ENCODE measurements at regions not wholly inside any gene's neighbourhood (a gene's known extent, or its start where the extent isn't known, plus 50 kb on each side); places are given as distances from the start of the nearest gene placed in this dataset.
"Not testable (repeated sequence)": the region's sequence is repeated elsewhere in the genome, so short reads cannot be mapped to it uniquely, and the experiment has no call there.

- no peak for DNase-seq (ENCODE audit: extremely low read depth, low read depth, low spot score)
Observed at GRCh38 chr5:2849429-2849828, 98.0 kb upstream of the IRX2 start.

- no peak for DNase-seq (ENCODE audit: extremely low read depth, low read depth, low spot score)
Observed at GRCh38 chr5:2848619-2849018, 97.1 kb upstream of the IRX2 start.

GRCh38 chr5:2847608-2848007, 96.1 kb upstream of the IRX2 start:
- DNase-seq (ENCODE audit: extremely low read depth, low read depth, low spot score), result no peak

GRCh38 chr5:2841208-2841607, 89.7 kb upstream of the IRX2 start:
- no peak for DNase-seq (ENCODE audit: extremely low read depth, low read depth, low spot score)

- no peak for DNase-seq (ENCODE audit: extremely low read depth, low read depth, low spot score)
Observed at GRCh38 chr5:2840372-2840915, 89.0 kb upstream of the IRX2 start.

GRCh38 chr5:2836133-2836532, 84.7 kb upstream of the IRX2 start:
- no peak for DNase-seq (ENCODE audit: extremely low read depth, low read depth, low spot score)

- no peak for DNase-seq (ENCODE audit: extremely low read depth, low read depth, low spot score)
Observed at GRCh38 chr5:2833556-2833955, 82.1 kb upstream of the IRX2 start.

- DNase-seq (ENCODE audit: extremely low read depth, low read depth, low spot score), result no peak
Observed at GRCh38 chr5:2832394-2832793, 80.9 kb upstream of the IRX2 start.

GRCh38 chr5:2829239-2829638, 77.8 kb upstream of the IRX2 start:
- DNase-seq (ENCODE audit: extremely low read depth, low read depth, low spot score), result no peak

- DNase-seq (ENCODE audit: extremely low read depth, low read depth, low spot score), result no peak
Observed at GRCh38 chr5:2818936-2819335, 67.5 kb upstream of the IRX2 start.

- DNase-seq (ENCODE audit: extremely low read depth, low read depth, low spot score), result no peak
Observed at GRCh38 chr5:2817031-2817603, 65.6 kb upstream of the IRX2 start.

GRCh38 chr5:2813678-2814077, 62.2 kb upstream of the IRX2 start:
- DNase-seq (ENCODE audit: extremely low read depth, low read depth, low spot score), result no peak

GRCh38 chr5:2810644-2811043, 59.2 kb upstream of the IRX2 start:
- no peak for DNase-seq (ENCODE audit: extremely low read depth, low read depth, low spot score)

GRCh38 chr5:2807244-2807643, 55.8 kb upstream of the IRX2 start:
- not testable (repeated sequence) for DNase-seq (ENCODE audit: extremely low read depth, low read depth, low spot score)

- DNase-seq (ENCODE audit: extremely low read depth, low read depth, low spot score), result no peak
Observed at GRCh38 chr5:2806176-2806575, 54.7 kb upstream of the IRX2 start.

GRCh38 chr5:2805080-2805479, 53.6 kb upstream of the IRX2 start:
- DNase-seq (ENCODE audit: extremely low read depth, low read depth, low spot score), result no peak

GRCh38 chr5:2803751-2804150, 52.3 kb upstream of the IRX2 start:
- DNase-seq (ENCODE audit: extremely low read depth, low read depth, low spot score), result no peak

GRCh38 chr5:2802693-2803365, 51.4 kb upstream of the IRX2 start:
- no peak for DNase-seq (ENCODE audit: extremely low read depth, low read depth, low spot score)

GRCh38 chr5:2801577-2802525, 50.4 kb upstream of the IRX2 start:
- DNase-seq (ENCODE audit: extremely low read depth, low read depth, low spot score), result no peak

All from glomerular endothelial cell (primary cell).